Bone marrow (tissue), 2 donors: ENCODE measurements at regions not wholly inside any gene's neighbourhood (a gene's known extent, or its start where the extent isn't known, plus 50 kb on each side); places are given as distances from the start of the nearest gene placed in this dataset.
"Not testable (repeated sequence)": the region's sequence is repeated elsewhere in the genome, so short reads cannot be mapped to it uniquely, and the experiment has no call there.

Source experiments
- DNase-seq, 2 donors: peaks; one replicate each; lab custom pipeline; 2025; lab: John Stamatoyannopoulos, UW

GRCh38 chr2:18311420-18312195, 248.8 kb downstream of the RDH14 start:
- DNase-seq, result no peak

- DNase-seq, result no peak
Measured at GRCh38 chr2:18309627-18310026, 250.8 kb downstream of the RDH14 start.

GRCh38 chr2:18309188-18309587, 251.3 kb downstream of the RDH14 start:
- DNase-seq, result no peak

DNA sequence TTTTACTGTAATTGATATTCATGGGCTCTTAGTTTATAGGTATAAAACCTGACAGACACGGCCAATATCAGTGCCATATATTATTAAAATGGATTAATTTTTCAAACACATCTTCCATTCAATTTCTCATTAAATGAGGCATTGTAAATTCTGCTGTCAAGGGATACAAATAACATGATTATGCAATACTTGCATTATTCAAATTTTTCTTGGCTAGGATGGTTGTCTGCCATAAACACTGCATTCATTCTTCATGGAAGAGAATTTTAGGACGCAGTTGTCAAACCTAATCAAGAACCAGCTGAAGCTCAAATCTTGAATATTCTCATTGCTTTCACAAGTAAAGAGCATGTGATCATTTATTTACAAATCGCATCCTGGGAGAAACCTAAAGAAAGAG, 255.6 kb downstream of the RDH14 start:
- no peak for DNase-seq

GRCh38 chr2:18301421-18302139, 258.9 kb downstream of the RDH14 start:
- no peak for DNase-seq

GRCh38 chr2:18299423-18300212, 260.8 kb downstream of the RDH14 start:
- DNase-seq, result no peak

DNA sequence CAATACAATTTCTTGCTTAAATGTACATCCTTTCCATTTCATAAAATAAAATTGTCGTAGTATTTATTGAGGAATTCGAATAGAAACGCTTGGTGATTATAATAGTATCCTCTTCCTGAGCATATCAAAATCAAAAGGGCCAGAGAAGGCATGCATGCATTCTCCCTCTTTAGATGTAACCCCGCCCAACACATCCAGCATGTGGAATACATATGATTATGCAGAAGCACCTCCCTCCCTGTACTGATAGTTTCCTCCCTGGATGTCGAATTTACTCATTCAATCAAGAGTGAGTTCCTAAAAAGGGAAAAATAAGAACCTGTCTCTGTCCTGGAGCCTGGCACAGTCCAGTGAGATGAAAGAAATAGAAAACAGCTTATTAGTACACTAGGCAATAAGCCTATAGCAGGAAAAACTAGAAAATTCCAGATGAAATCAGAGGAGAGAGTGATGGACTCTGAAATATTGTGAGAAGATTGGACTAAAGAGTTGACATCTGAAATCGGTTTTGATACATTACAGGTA, 262.9 kb downstream of the RDH14 start:
- no peak for DNase-seq

DNA sequence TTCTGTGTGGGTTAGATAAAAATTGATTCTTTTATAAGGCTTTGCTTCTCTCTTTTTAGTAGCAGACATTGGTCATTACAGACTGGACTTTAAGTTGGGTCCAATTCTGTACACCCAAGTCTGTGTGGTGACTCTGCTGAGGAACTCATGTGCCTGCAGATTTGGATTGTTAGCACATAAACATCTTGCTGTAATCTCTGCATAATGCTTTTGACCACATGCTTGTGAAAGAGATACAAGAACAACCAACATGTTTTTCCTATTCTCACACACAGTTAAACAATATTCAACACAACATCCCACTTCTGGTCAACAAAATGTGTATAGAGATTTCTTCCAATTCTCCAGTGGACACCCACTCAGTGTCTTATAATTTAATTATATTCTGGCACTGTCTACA, 270.1 kb downstream of the RDH14 start:
- no peak for DNase-seq

DNA sequence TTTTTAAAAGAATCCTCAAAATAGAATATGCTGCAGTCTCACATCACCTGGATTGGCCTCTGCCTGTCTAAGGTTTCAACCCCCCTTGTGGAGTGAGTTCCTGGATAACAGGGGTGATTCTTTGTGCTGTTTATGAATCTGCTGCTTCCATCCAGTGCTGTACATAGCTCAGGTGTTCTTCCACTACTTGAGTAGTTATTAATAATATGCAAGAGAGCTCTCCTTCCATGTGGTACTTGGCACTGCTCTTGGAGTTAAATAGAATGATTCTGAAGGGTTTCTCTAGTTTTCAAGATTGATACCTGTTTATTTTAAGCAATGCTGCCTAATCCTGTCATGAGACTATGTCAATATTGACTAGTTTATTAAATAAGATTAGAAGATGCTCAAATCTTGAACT, 273.6 kb downstream of the RDH14 start:
- no peak for DNase-seq

DNA sequence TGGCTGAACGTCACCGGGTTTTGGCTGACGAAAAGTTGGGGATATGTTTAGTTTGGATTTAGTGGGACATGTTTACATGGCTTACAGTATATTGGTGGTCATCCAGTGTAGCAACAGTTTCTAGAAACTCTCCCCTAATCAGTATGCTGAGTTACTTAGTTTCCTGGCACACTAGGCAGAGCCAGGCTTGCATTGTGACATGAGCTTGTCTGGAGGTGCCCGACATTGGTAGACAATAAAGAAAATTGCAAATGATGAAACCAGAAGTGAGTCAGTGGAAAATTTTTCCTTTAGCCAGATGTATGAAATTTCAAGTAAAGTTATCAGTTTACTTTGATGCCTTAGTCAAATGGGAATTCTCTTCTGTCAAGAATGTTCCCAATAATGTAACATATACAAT, 276.1 kb downstream of the RDH14 start:
- DNase-seq, result no peak

DNA sequence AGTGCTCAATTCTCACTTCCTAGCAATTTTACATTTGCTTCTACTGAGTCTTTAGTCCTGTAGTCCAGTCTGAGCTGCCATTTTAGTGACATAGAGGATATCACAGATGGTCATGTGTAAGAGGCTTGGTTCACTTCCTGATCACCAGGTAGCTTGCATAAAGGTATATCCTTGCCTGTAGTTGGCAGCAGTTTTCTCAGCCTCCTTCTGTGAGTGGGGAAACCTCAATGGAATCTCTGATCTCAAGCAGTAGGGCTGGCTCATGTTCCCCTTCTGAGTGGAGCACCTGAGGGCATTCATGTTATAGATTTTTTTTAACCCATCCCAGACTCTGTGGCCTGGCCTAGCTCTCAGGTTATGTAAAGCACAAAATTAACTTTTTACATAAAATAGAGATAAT, 278.4 kb downstream of the RDH14 start:
- no peak for DNase-seq

GRCh38 chr2:18276583-18277075, 283.8 kb downstream of the RDH14 start:
- no peak for DNase-seq

GRCh38 chr2:18273205-18273604, 287.2 kb downstream of the RDH14 start:
- no peak for DNase-seq

DNA sequence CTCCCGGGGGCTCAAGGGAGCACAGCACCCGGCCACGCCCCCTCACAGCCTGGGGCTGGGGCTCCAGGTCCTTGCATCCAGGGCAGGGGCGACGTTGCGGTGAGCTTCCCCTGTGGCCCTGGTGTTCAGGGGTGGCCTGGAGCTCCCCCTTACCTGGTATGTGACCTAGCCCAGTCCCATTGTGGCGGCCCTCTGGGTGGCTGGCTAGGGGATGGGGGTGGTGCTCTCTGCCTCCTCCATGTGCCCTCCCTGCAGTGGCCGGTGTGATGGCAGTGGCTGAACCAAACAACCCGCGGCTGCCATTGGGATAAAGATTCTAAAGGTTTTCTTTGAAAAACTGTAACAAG, 288.3 kb downstream of the RDH14 start:
- DNase-seq, result no peak

GRCh38 chr2:18271370-18272147, 288.9 kb downstream of the RDH14 start:
- DNase-seq, result no peak

GRCh38 chr2:18268400-18268799, 292.1 kb downstream of the RDH14 start:
- DNase-seq, result no peak

GRCh38 chr2:18267501-18267900, 293.0 kb downstream of the RDH14 start:
- no peak for DNase-seq

GRCh38 chr2:18266699-18267098, 293.8 kb downstream of the RDH14 start:
- not testable (repeated sequence) for DNase-seq

GRCh38 chr2:18265614-18266586, 294.6 kb downstream of the RDH14 start:
- no peak for DNase-seq

DNA sequence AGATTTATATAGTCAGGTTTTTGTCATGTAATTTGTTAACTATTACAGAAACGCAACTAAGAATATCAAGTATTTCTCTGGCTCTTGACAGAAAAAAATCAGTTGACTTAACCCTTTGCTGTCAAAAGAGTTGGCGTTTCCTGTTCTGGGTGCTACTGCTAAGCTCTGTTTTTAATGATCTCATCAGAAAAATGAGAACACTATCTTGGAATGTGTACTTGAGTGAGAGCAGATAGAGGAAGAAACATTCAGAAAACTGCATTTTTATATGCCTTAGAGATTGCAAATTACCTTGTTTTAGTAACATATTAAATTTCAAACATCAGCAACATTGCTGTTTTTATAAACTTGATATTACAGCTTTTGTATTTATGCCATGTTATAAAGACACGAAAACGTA, 297.9 kb downstream of the RDH14 start:
- no peak for DNase-seq
